H9 (cell line): ENCODE measurements at regions not wholly inside any gene's neighbourhood (a gene's known extent, or its start where the extent isn't known, plus 50 kb on each side); places are given as distances from the start of the nearest gene placed in this dataset.

Experiments used
- DNase-seq: peaks from one replicate; pipeline ENCODE4 v3.0.0-alpha.2; 2017
- H2AFZ ChIP-seq: one replicate; pipeline ENCODE4 v1.6.1; 2013; ENCODE audit warnings: mild to moderate bottlenecking, low read length, control low read depth, moderate library complexity
- H2AK5ac ChIP-seq: 2 replicates; pipeline ENCODE4 v1.6.1; 2013; ENCODE audit warnings: low read length, control low read depth, mixed read lengths; ENCODE audit not compliant: insufficient read length
- H2BK120ac ChIP-seq: one replicate; pipeline ENCODE4 v1.6.1; 2013; ENCODE audit warnings: low read depth, mild to moderate bottlenecking, low read length, control low read depth, inconsistent platforms; ENCODE audit not compliant: poor library complexity, severe bottlenecking
- H2BK12ac ChIP-seq: 2 replicates; pipeline ENCODE4 v1.6.1; 2013; ENCODE audit warnings: low read length, control low read depth, mixed read lengths, low read depth; ENCODE audit not compliant: insufficient read length
- H2BK15ac ChIP-seq: 2 replicates; pipeline ENCODE4 v1.6.1; 2013; ENCODE audit warnings: low read depth, low read length, control low read depth
- H2BK20ac ChIP-seq: one replicate; pipeline ENCODE4 v1.6.1; 2013; ENCODE audit warnings: low read depth, mild to moderate bottlenecking, low read length, control low read depth, inconsistent platforms; ENCODE audit not compliant: poor library complexity, severe bottlenecking
- H2BK5ac ChIP-seq: 2 replicates; pipeline ENCODE4 v1.6.1; 2013; ENCODE audit warnings: low read length, control low read depth, mixed read lengths; ENCODE audit not compliant: insufficient read length
- H3K14ac ChIP-seq: 2 replicates; pipeline ENCODE4 v1.6.1; 2013; ENCODE audit warnings: low read length, control low read depth; ENCODE audit not compliant: insufficient read depth
- H3K18ac ChIP-seq: 2 replicates; pipeline ENCODE4 v1.6.1; 2013; ENCODE audit warnings: low read depth, mild to moderate bottlenecking, mixed read lengths, low read length, control low read depth; ENCODE audit not compliant: insufficient read length
- H3K23ac ChIP-seq: 2 replicates; pipeline ENCODE4 v1.6.1; 2013; ENCODE audit warnings: low read length, control low read depth, mixed read lengths, low read depth; ENCODE audit not compliant: insufficient read length
- H3K23me2 ChIP-seq: 2 replicates; pipeline ENCODE4 v1.6.1; 2013; ENCODE audit warnings: low read depth, mild to moderate bottlenecking, mixed read lengths, low read length, control low read depth; ENCODE audit not compliant: insufficient read length, poor library complexity, severe bottlenecking
- H3K27ac ChIP-seq: 2 replicates; pipeline ENCODE4 v1.5.1; 2013; ENCODE audit warnings: low read length, control low read depth, mixed read lengths, low read depth; ENCODE audit not compliant: insufficient read length
- H3K27me3 ChIP-seq: 2 replicates; pipeline ENCODE4 v1.6.1; 2013; ENCODE audit warnings: low read length, control low read depth, inconsistent platforms; ENCODE audit not compliant: insufficient read depth
- H3K4ac ChIP-seq: 2 replicates; pipeline ENCODE4 v1.6.1; 2013; ENCODE audit warnings: low read depth, mild to moderate bottlenecking, control low read depth, inconsistent platforms, low read length, moderate library complexity
- H3K4me1 ChIP-seq: 2 replicates; pipeline ENCODE4 v1.6.1; 2013; ENCODE audit warnings: low read length, control low read depth, inconsistent platforms; ENCODE audit not compliant: insufficient read depth
- H3K4me2 ChIP-seq: 2 replicates; pipeline ENCODE4 v1.6.1; 2013; ENCODE audit warnings: low read length, control low read depth, mixed read lengths; ENCODE audit not compliant: insufficient read length, insufficient read depth
- H3K56ac ChIP-seq: 2 replicates; pipeline ENCODE4 v1.6.1; 2013; ENCODE audit warnings: low read depth, mild to moderate bottlenecking, mixed read lengths, low read length, control low read depth; ENCODE audit not compliant: insufficient read length
- H3K79me1 ChIP-seq: 2 replicates; pipeline ENCODE4 v1.6.1; 2013; ENCODE audit warnings: low read depth, mild to moderate bottlenecking, moderate library complexity, low read length, control low read depth, inconsistent platforms; ENCODE audit not compliant: insufficient read depth, poor library complexity, severe bottlenecking
- H3K79me2 ChIP-seq: 2 replicates; pipeline ENCODE4 v1.6.1; 2013; ENCODE audit warnings: low read length, control low read depth, inconsistent platforms; ENCODE audit not compliant: insufficient read depth
- H3K9ac ChIP-seq: 2 replicates; pipeline ENCODE4 v1.6.1; 2013; ENCODE audit warnings: low read length, control low read depth, mixed read lengths; ENCODE audit not compliant: insufficient read length; ENCODE audit errors: extremely low read depth
- H3K9me3 ChIP-seq: one replicate; pipeline ENCODE4 v1.6.1; 2013; ENCODE audit warnings: low read depth, low read length, inconsistent platforms; ENCODE audit not compliant: control insufficient read depth
- H3T11ph ChIP-seq: one replicate; pipeline ENCODE4 v1.6.1; 2013; ENCODE audit warnings: mild to moderate bottlenecking, low read length, control low read depth, inconsistent platforms
- H4K20me1 ChIP-seq: one replicate; pipeline ENCODE4 v1.6.1; 2013; ENCODE audit not compliant: control insufficient read depth, insufficient read length, insufficient read depth
- H4K5ac ChIP-seq: 2 replicates; pipeline ENCODE4 v1.6.1; 2013; ENCODE audit warnings: low read depth, mild to moderate bottlenecking, mixed read lengths, low read length, control low read depth; ENCODE audit not compliant: insufficient read length
- H4K8ac ChIP-seq: replicated peaks from 2 replicates; pipeline ENCODE4 v1.6.1; 2013; ENCODE audit warnings: low read length, control low read depth, mixed read lengths, low read depth; ENCODE audit not compliant: insufficient read length
- H4K91ac ChIP-seq: 2 replicates; pipeline ENCODE4 v1.6.1; 2013; ENCODE audit warnings: low read depth, mild to moderate bottlenecking, moderate library complexity, mixed read lengths, low read length, control low read depth; ENCODE audit not compliant: insufficient read length
- H3K27ac Mint-ChIP-seq, 3 experiments: 2 replicates in 2 of 3; 3 replicates in 1 of 3; pipeline ENCODE4 v1.8.0; 2020 to 2021; ENCODE audit warnings: mixed read lengths in 3 of 3, mild to moderate bottlenecking in 1 of 3, moderate library complexity in 1 of 3
- H3K27me3 Mint-ChIP-seq: 2 replicates; pipeline ENCODE4 v1.8.0; 2021; ENCODE audit warnings: low read depth, mild to moderate bottlenecking, moderate library complexity, mixed read lengths
- H3K36me3 Mint-ChIP-seq, 3 experiments: 2 replicates in 2 of 3; 3 replicates in 1 of 3; pipeline ENCODE4 v1.8.0; 2020 to 2021; ENCODE audit warnings: low read depth in 3 of 3, mixed read lengths in 3 of 3; ENCODE audit not compliant: insufficient read depth in 1 of 3
- H3K4me1 Mint-ChIP-seq, 2 experiments: 2 replicates each; pipeline ENCODE4 v1.8.0; 2020; ENCODE audit warnings: mixed read lengths in 2 of 2
- H3K4me3 Mint-ChIP-seq, 2 experiments: 2 replicates in 1 of 2; 3 replicates in 1 of 2; pipeline ENCODE4 v1.8.0; 2020 to 2021; ENCODE audit warnings: mild to moderate bottlenecking in 2 of 2, mixed read lengths in 2 of 2, moderate library complexity in 1 of 2
- H3K9me3 Mint-ChIP-seq, 2 experiments: 2 replicates in 1 of 2; 3 replicates in 1 of 2; pipeline ENCODE4 v1.8.0; 2020; ENCODE audit warnings: mild to moderate bottlenecking in 2 of 2, mixed read lengths in 2 of 2, moderate library complexity in 1 of 2
- CTCF ChIP-seq: fragments of 200-600 bp; sonication (generic); conservative IDR thresholded peaks from 3 replicates; pipeline ENCODE4 v1.8.0; 2021; ENCODE audit warnings: antibody characterized with exemption, mild to moderate bottlenecking
- WGBS: extraction: QIAGEN DNeasy Blood & Tissue Kit; methylation state at CpG from one replicate; pipeline ENCODE4 v1.1.7; 2013; ENCODE audit warnings: missing lambda C conversion rate, low lambda C conversion rate, mixed read lengths; ENCODE audit not compliant: insufficient read length; ENCODE audit errors: extremely low coverage; 5-methylcytosine and 5-hydroxymethylcytosine counted together

GRCh38 chr6:3948866-3949265 lies 99.7 kb downstream of the FAM50B start:
- Histone ChIP-seq H3K23me2 (no peaks in the 10 kb centered on the region), H4K91ac (no peak overlapping the region), H3K4me2 (no peak overlapping the region), H3K27ac (no peak overlapping the region), H3K79me2 (no peaks in the 10 kb centered on the region), H3K23ac (no peak overlapping the region), H3K56ac (no peak overlapping the region), H3K9me3 (no peaks in the 10 kb centered on the region), H3T11ph (no peak overlapping the region), H4K20me1 (no peaks in the 10 kb centered on the region), H2BK12ac (no peak overlapping the region), H3K4ac (no peak overlapping the region), H2AFZ (no peak overlapping the region), H3K79me1 (no peaks in the 10 kb centered on the region), H2BK15ac (no peak overlapping the region), H4K5ac (no peak overlapping the region), H3K18ac (no peak overlapping the region), H3K14ac (no peak overlapping the region), H2BK5ac (no peak overlapping the region), H2BK20ac (no peak overlapping the region), H4K8ac (no peak overlapping the region), H2AK5ac (no peak overlapping the region), H3K27me3 (no peaks in the 10 kb centered on the region), H3K9ac (no peak overlapping the region), H2BK120ac (no peak overlapping the region), H3K4me1 (no peaks in the 10 kb centered on the region)
- no CpG with 5 or more reads among the region's 4 CpGs for WGBS
- Mint-ChIP-seq H3K36me3 (peaks cover 0 to 7% (median 2%) of the 10 kb centered on the region in 3 experiments; a peak in 3 of 7 replicates), H3K4me1 (peaks cover 22 to 29% of the 10 kb centered on the region in 2 experiments), H3K27ac (no peak overlapping the region), H3K27me3 (peaks cover 6% of the 10 kb centered on the region), H3K4me3 (no peak overlapping the region), H3K9me3 (peaks cover 5 to 14% of the 10 kb centered on the region in 2 experiments; a peak in 3 of 5 replicates)
- TF ChIP-seq CTCF: no peak
- no peak for DNase-seq
